ENCODE measurements at regions not wholly inside any gene's neighbourhood (a gene's known extent, or its start where the extent isn't known, plus 50 kb on each side); places are given as distances from the start of the nearest gene placed in this dataset.
"Not testable (repeated sequence)": the region's sequence is repeated elsewhere in the genome, so short reads cannot be mapped to it uniquely, and the experiment has no call there.

DNA sequence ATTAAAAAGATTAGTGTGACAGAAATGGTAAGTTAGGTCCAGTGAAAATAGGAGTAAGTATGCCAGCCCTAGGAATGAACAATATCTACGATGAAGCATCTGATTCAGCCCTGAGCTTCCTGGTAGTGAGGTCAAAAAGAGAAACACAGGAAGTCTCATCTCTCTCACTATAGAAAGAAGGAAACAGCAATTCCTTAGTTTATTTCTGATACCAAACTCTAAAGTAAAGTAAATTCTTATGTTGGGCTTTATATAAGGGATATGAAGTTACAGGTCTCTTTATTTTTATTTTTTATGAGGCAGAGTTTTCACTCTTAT is 76.7 kb upstream of the RFLNA start:
- Histone ChIP-seq H4K20me1 (ENCODE audit: control insufficient read depth, insufficient read depth, low read length, poor library complexity, severe bottlenecking) (no peaks in the 10 kb centered on the region), H3K4me3 (ENCODE audit: control extremely low read depth in 1 of 5, extremely low read depth in 1 of 5, insufficient read depth in 1 of 5, low read depth in 2 of 5, low read length in 4 of 5) (no peak overlapping the region), H3K36me3 (replicated peaks in 1 of 2; ENCODE audit: control extremely low read depth in 1 of 2, control insufficient read depth in 1 of 2, extremely low read depth in 1 of 2, insufficient read depth in 2 of 2, low read length in 1 of 2) (no peaks in the 10 kb centered on the region), H3K27ac (ENCODE audit: low read length in 2 of 2) (no peak overlapping the region), H3K9me3 (ENCODE audit: control extremely low read depth in 1 of 3, control insufficient read depth in 2 of 3, insufficient read depth in 1 of 3, low read length in 2 of 3) (peaks cover 0 to 37% (median 14%) of the 10 kb centered on the region in 3 donors), H2AFZ (ENCODE audit: insufficient read depth, low read depth, low read length, poor library complexity, severe bottlenecking) (no peak overlapping the region), H3K4me2 (replicated peaks; ENCODE audit: low read depth, low read length, poor library complexity, severe bottlenecking) (no peak overlapping the region), H3K9ac (ENCODE audit: low read length) (no peak overlapping the region), H3K27me3 (replicated peaks in 1 of 4; ENCODE audit: control extremely low read depth in 1 of 4, control insufficient read depth in 3 of 4, insufficient read depth in 4 of 4, low read length in 3 of 4) (peaks cover 0 to 12% (median 0%) of the 10 kb centered on the region in 4 experiments), H3K79me2 (ENCODE audit: control insufficient read depth, insufficient read depth, low read length) (no peaks in the 10 kb centered on the region), H3K4me1 (ENCODE audit: control insufficient read depth in 2 of 2, insufficient read depth in 2 of 2, low read length in 2 of 2) (no peaks in the 10 kb centered on the region)
- ATAC-seq (ENCODE audit: low read depth) (no peak), DNase-seq (no peak)
- Mint-ChIP-seq H3K4me3 (no peak overlapping the region), H3K4me1 (peaks cover 3% of the 10 kb centered on the region), H3K27ac (no peak overlapping the region), H3K27me3 (peaks cover 45% of the 10 kb centered on the region), H3K9me3 (ENCODE audit: insufficient read depth) (peaks cover 10% of the 10 kb centered on the region)
- intact Hi-C loops (cut with micrococcal nuclease), result no loop called here
- no CpG with 5 or more reads among the region's 1 CpG for WGBS (ENCODE audit: insufficient coverage)
- ChIA-PET CTCF (no interaction called here), POLR2A (no interaction called here)
- TF ChIP-seq EZH2 (IDR thresholded peaks at IDR 0.05; ENCODE audit: borderline replicate concordance, insufficient read depth, low read depth, low read length, poor library complexity, severe bottlenecking), result no peak
- TF ChIP-seq, protein P1, sequence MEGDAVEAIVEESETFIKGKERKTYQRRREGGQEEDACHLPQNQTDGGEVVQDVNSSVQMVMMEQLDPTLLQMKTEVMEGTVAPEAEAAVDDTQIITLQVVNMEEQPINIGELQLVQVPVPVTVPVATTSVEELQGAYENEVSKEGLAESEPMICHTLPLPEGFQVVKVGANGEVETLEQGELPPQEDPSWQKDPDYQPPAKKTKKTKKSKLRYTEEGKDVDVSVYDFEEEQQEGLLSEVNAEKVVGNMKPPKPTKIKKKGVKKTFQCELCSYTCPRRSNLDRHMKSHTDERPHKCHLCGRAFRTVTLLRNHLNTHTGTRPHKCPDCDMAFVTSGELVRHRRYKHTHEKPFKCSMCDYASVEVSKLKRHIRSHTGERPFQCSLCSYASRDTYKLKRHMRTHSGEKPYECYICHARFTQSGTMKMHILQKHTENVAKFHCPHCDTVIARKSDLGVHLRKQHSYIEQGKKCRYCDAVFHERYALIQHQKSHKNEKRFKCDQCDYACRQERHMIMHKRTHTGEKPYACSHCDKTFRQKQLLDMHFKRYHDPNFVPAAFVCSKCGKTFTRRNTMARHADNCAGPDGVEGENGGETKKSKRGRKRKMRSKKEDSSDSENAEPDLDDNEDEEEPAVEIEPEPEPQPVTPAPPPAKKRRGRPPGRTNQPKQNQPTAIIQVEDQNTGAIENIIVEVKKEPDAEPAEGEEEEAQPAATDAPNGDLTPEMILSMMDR (IDR thresholded peaks at IDR 0.05), result no peak

DNA sequence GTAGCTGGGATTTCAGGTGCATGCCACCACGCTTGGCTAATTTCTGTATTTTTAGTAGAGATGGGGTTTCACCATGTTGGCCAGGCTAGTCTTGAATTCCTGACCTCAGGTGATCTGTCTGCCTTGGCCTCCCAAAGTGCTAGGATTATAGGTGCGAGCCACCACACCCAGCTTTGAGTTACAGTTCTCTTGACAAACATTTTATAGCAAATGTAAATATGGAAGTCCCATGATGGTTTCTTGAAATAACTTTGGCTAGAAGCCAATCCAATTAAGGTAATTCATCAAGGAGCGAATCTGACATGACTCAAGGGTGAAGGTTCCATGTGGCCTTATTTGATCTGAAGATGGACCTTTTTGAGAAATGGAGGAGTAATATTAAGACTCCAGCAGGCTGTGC is 76.2 kb upstream of the RFLNA start:
- H3K4me3 Mint-ChIP-seq; intact Hi-C loops (cut with micrococcal nuclease); H3K4me2 ChIP-seq (replicated peaks; ENCODE audit: low read depth, low read length, poor library complexity, severe bottlenecking); H4K20me1 ChIP-seq (ENCODE audit: control insufficient read depth, insufficient read depth, low read length, poor library complexity, severe bottlenecking); ATAC-seq (ENCODE audit: low read depth); H3K4me1 Mint-ChIP-seq; H3K36me3 ChIP-seq (replicated peaks in 1 of 2; ENCODE audit: control extremely low read depth in 1 of 2, control insufficient read depth in 1 of 2, extremely low read depth in 1 of 2, insufficient read depth in 2 of 2, low read length in 1 of 2); H3K4me1 ChIP-seq (ENCODE audit: control insufficient read depth in 2 of 2, insufficient read depth in 2 of 2, low read length in 2 of 2); H3K27ac Mint-ChIP-seq; H3K9ac ChIP-seq (ENCODE audit: low read length); H3K79me2 ChIP-seq (ENCODE audit: control insufficient read depth, insufficient read depth, low read length); H3K4me3 ChIP-seq (ENCODE audit: control extremely low read depth in 1 of 5, extremely low read depth in 1 of 5, insufficient read depth in 1 of 5, low read depth in 2 of 5, low read length in 4 of 5); H3K27ac ChIP-seq (ENCODE audit: low read length in 2 of 2); H2AFZ ChIP-seq (ENCODE audit: insufficient read depth, low read depth, low read length, poor library complexity, severe bottlenecking); POLR2A ChIA-PET; H3K9me3 Mint-ChIP-seq (ENCODE audit: insufficient read depth); DNase-seq; CTCF ChIA-PET: not testable (repeated sequence)
- peaks cover 43% of the 10 kb centered on the region for H3K27me3 Mint-ChIP-seq
- Histone ChIP-seq H3K9me3 (ENCODE audit: control extremely low read depth in 1 of 3, control insufficient read depth in 2 of 3, insufficient read depth in 1 of 3, low read length in 2 of 3) (peaks cover 0 to 37% (median 14%) of the 10 kb centered on the region in 3 donors), H3K27me3 (replicated peaks in 1 of 4; ENCODE audit: control extremely low read depth in 1 of 4, control insufficient read depth in 3 of 4, insufficient read depth in 4 of 4, low read length in 3 of 4) (peaks cover 0 to 12% (median 0%) of the 10 kb centered on the region in 4 experiments)
- WGBS (ENCODE audit: insufficient coverage), result 89% methylated on average over 1 of the region's 3 CpGs

Data from B cell (primary cell).